Body of pancreas (tissue), 4 donors: ENCODE measurements at regions not wholly inside any gene's neighbourhood (a gene's known extent, or its start where the extent isn't known, plus 50 kb on each side); places are given as distances from the start of the nearest gene placed in this dataset.

ENCODE experiments used
- ATAC-seq: fragments of 150-250 bp; one replicate; pipeline ENCODE4 v1.9.1; 2016
- DNase-seq, 4 donors: peaks; one replicate each; pipeline ENCODE4 v3.0.0-alpha.2; 2019
- H3K27ac ChIP-seq, 4 donors: fragments of 200-600 bp; sonication (generic); 1 replicate in 3 of 4; 2 replicates in 1 of 4; pipeline versions ENCODE4 v1.5.1 to v1.6.1; 2016 to 2019; ENCODE audit warnings: mild to moderate bottlenecking in 1 of 4, mixed read lengths in 1 of 4, moderate library complexity in 1 of 4
- H3K27me3 ChIP-seq, 2 donors: fragments of 200-600 bp; sonication (generic); one replicate each; pipeline ENCODE4 v1.6.0; 2016; ENCODE audit warnings: mild to moderate bottlenecking in 1 of 2
- H3K36me3 ChIP-seq, 2 donors: fragments of 200-600 bp; sonication (generic); replicated peaks in 1 of 2; 2 replicates each; pipeline ENCODE4 v1.5.1; 2016; ENCODE audit warnings: low read depth in 2 of 2; ENCODE audit not compliant: insufficient read depth in 1 of 2
- H3K4me1 ChIP-seq: fragments of 200-600 bp; sonication (generic); one replicate; pipeline ENCODE4 v1.6.0; 2016
- H3K4me3 ChIP-seq, 2 donors: fragments of 200-600 bp; sonication (generic); 1 replicate in 1 of 2; 2 replicates in 1 of 2; pipeline ENCODE4 v1.5.1; 2016 to 2019
- H3K9me3 ChIP-seq, 3 donors: fragments of 200-600 bp; sonication (generic); 1 replicate in 2 of 3; 2 replicates in 1 of 3; pipeline ENCODE4 v1.5.1; 2016
- CTCF ChIP-seq, 7 experiments: fragments of 450-650 bp in 4 of 7; fragments of 200-600 bp in 3 of 7; sonication (generic) in 3 of 7; IDR thresholded peaks; one replicate each; pipeline ENCODE4 v1.5.1; 2016 to 2019; ENCODE audit warnings: antibody characterized with exemption in 7 of 7
- POLR2A ChIP-seq, 3 donors: fragments of 450-650 bp; IDR thresholded peaks; one replicate each; pipeline ENCODE4 v1.6.1; 2016; ENCODE audit warnings: antibody characterized with exemption in 3 of 3, mild to moderate bottlenecking in 2 of 3
- WGBS, 2 donors: methylation state at CpG; one replicate each; pipeline ENCODE4 v1.1.5; 2017; 5-methylcytosine and 5-hydroxymethylcytosine counted together
- intact Hi-C: fragments of 100-400 bp; cut with DNase I; formaldehyde crosslinking; loops from one replicate; pipeline ENCODE4 v1.15.1; 2023

GRCh38 chr5:97851036-97851435 is 668.0 kb upstream of the RIOK2 start:
- no peak for TF ChIP-seq POLR2A (IDR thresholded peaks at IDR 0.05)
- TF ChIP-seq CTCF (IDR thresholded peaks at IDR 0.05) = no peak
- H3K9me3 ChIP-seq = no peaks in the 10 kb centered on the region
- H3K27me3 ChIP-seq = no peaks in the 10 kb centered on the region
- DNase-seq (no peak), ATAC-seq (no peak)
- WGBS, 2 donors = 31 to 41% methylated on average over 1 of the region's 1 CpG
- no peak overlapping the region for H3K27ac ChIP-seq
- no peak overlapping the region for H3K4me3 ChIP-seq
- H3K36me3 ChIP-seq = no peaks in the 10 kb centered on the region
- intact Hi-C loops = no loop called here
- no peaks in the 10 kb centered on the region for H3K4me1 ChIP-seq

GRCh38 chr5:97854871-97855762 is 672.1 kb upstream of the RIOK2 start:
- intact Hi-C loops = no loop called here
- TF ChIP-seq POLR2A (IDR thresholded peaks at IDR 0.05) (no peak), CTCF (IDR thresholded peaks at IDR 0.05) (no peak)
- WGBS, 2 donors = 61 to 70% methylated on average over 8 to 9 of the region's 9 CpGs
- Histone ChIP-seq H3K27me3 (no peaks in the 10 kb centered on the region), H3K4me1 (no peaks in the 10 kb centered on the region), H3K27ac (no peak overlapping the region), H3K9me3 (no peaks in the 10 kb centered on the region), H3K4me3 (no peak overlapping the region), H3K36me3 (no peaks in the 10 kb centered on the region)
- DNase-seq (no peak), ATAC-seq (no peak)

GRCh38 chr5:97874491-97874890 is 691.4 kb upstream of the RIOK2 start:
- no peak for ATAC-seq
- Histone ChIP-seq H3K36me3 (no peaks in the 10 kb centered on the region), H3K27ac (no peak overlapping the region), H3K27me3 (no peaks in the 10 kb centered on the region), H3K9me3 (no peaks in the 10 kb centered on the region), H3K4me1 (no peaks in the 10 kb centered on the region), H3K4me3 (no peak overlapping the region)
- no peak for DNase-seq
- TF ChIP-seq CTCF (IDR thresholded peaks at IDR 0.05) = no peak
- no peak for TF ChIP-seq POLR2A (IDR thresholded peaks at IDR 0.05)
- intact Hi-C loops = no loop called here
- 58 to 62% methylated on average over 2 of the region's 2 CpGs for WGBS, 2 donors

GRCh38 chr5:97876272-97876671 is 693.2 kb upstream of the RIOK2 start:
- WGBS, 2 donors = 50 to 55% methylated on average over 2 of the region's 2 CpGs
- Histone ChIP-seq H3K4me3 (no peak overlapping the region), H3K4me1 (no peaks in the 10 kb centered on the region), H3K36me3 (no peaks in the 10 kb centered on the region), H3K27ac (no peak overlapping the region), H3K9me3 (no peaks in the 10 kb centered on the region), H3K27me3 (no peaks in the 10 kb centered on the region)
- no peak for TF ChIP-seq CTCF (IDR thresholded peaks at IDR 0.05)
- no peak for TF ChIP-seq POLR2A (IDR thresholded peaks at IDR 0.05)
- intact Hi-C loops = no loop called here
- DNase-seq = no peak
- ATAC-seq = no peak

GRCh38 chr5:97877588-97877987 is 694.5 kb upstream of the RIOK2 start:
- no peaks in the 10 kb centered on the region for H3K27me3 ChIP-seq
- H3K27ac ChIP-seq = no peak overlapping the region
- no peaks in the 10 kb centered on the region for H3K9me3 ChIP-seq
- ATAC-seq (no peak), DNase-seq (no peak)
- WGBS, 2 donors = 49 to 56% methylated on average over 3 of the region's 3 CpGs
- H3K4me3 ChIP-seq = no peak overlapping the region
- H3K4me1 ChIP-seq = no peaks in the 10 kb centered on the region
- TF ChIP-seq POLR2A (IDR thresholded peaks at IDR 0.05) (no peak), CTCF (IDR thresholded peaks at IDR 0.05) (no peak)
- H3K36me3 ChIP-seq = no peaks in the 10 kb centered on the region
- intact Hi-C loops = no loop called here
